Small intestine (tissue), 7 donors: ENCODE measurements at regions not wholly inside any gene's neighbourhood (a gene's known extent, or its start where the extent isn't known, plus 50 kb on each side); places are given as distances from the start of the nearest gene placed in this dataset.

Experiments
- DNase-seq, 2 donors: peaks; one replicate each; pipeline versions ENCODE4 v3.0.0 to v3.0.0-alpha.2; 2013
- FAIRE-seq: peaks from 2 replicates; lab custom pipeline; 2012; peaks lifted over from hg19 to GRCh38; lab: Jason Lieb, UNC
- H3K27ac ChIP-seq, 3 donors: one replicate each; pipeline ENCODE4 v1.5.1; 2013; ENCODE audit warnings: low read length in 2 of 3, mild to moderate bottlenecking in 2 of 3, control low read depth in 1 of 3, inconsistent platforms in 1 of 3, low read depth in 1 of 3, moderate library complexity in 1 of 3
- H3K27me3 ChIP-seq, 3 donors: one replicate each; pipeline ENCODE4 v1.6.1; 2013; ENCODE audit warnings: low read length in 3 of 3, inconsistent platforms in 1 of 3; ENCODE audit not compliant: control insufficient read depth in 3 of 3, insufficient read depth in 3 of 3
- H3K36me3 ChIP-seq, 3 donors: one replicate each; pipeline ENCODE4 v1.6.1; 2013; ENCODE audit warnings: low read length in 3 of 3, inconsistent platforms in 1 of 3, low read depth in 1 of 3, mild to moderate bottlenecking in 1 of 3, moderate library complexity in 1 of 3; ENCODE audit not compliant: control insufficient read depth in 3 of 3, insufficient read depth in 2 of 3
- H3K4me1 ChIP-seq, 3 donors: one replicate each; pipeline ENCODE4 v1.6.1; 2013; ENCODE audit warnings: low read length in 2 of 3, inconsistent platforms in 1 of 3, low read depth in 1 of 3, mild to moderate bottlenecking in 1 of 3, moderate library complexity in 1 of 3; ENCODE audit not compliant: control insufficient read depth in 3 of 3, insufficient read depth in 2 of 3
- H3K4me3 ChIP-seq, 3 donors: one replicate each; pipeline ENCODE4 v1.5.1; 2013; ENCODE audit warnings: low read length in 3 of 3, control low read depth in 1 of 3, inconsistent platforms in 1 of 3, low read depth in 1 of 3, mild to moderate bottlenecking in 1 of 3, moderate library complexity in 1 of 3
- H3K9me3 ChIP-seq, 2 donors: one replicate each; pipeline ENCODE4 v1.6.1; 2013; ENCODE audit warnings: low read depth in 1 of 2, low read length in 1 of 2; ENCODE audit not compliant: control insufficient read depth in 2 of 2, insufficient read depth in 1 of 2
- WGBS, 3 donors: extraction: QIAGEN DNeasy Blood & Tissue Kit; methylation state at CpG; one replicate each; pipeline ENCODE4 v1.1.7; 2013; 5-methylcytosine and 5-hydroxymethylcytosine counted together
- donor health status: healthy with polysubstance abuse.
- donor health status: control.
- donor health status: control.
- donor health status: Bipolar disorder and iron deficiency.
- donor health status: healthy.

GRCh38 chr10:43000021-43000411 is 76.9 kb upstream of the RET start:
- 95 to 100% (median 100%) methylated on average over 3 of the region's 3 CpGs for WGBS, 3 donors
- no peaks in the 10 kb centered on the region for H3K36me3 ChIP-seq
- FAIRE-seq, result no peak

GRCh38 chr10:43000651-43001426 is 76.0 kb upstream of the RET start:
- Histone ChIP-seq H3K27me3 (no peaks in the 10 kb centered on the region), H3K4me3 (no peak overlapping the region), H3K27ac (no peak overlapping the region), H3K4me1 (no peaks in the 10 kb centered on the region), H3K9me3 (no peaks in the 10 kb centered on the region), H3K36me3 (no peaks in the 10 kb centered on the region)
- FAIRE-seq (no peak), DNase-seq (no peak)
- WGBS, 3 donors, result 77 to 83% (median 78%) methylated on average over 15 to 16 of the region's 16 CpGs

More at GRCh38 chr10:43000021-43000411, 76.9 kb upstream of the RET start:
- Histone ChIP-seq H3K27me3 (no peaks in the 10 kb centered on the region), H3K27ac (no peak overlapping the region), H3K4me3 (no peak overlapping the region), H3K4me1 (no peaks in the 10 kb centered on the region), H3K9me3 (no peaks in the 10 kb centered on the region)
- DNase-seq, result no peak

- DNase-seq, result no peak
- no peak for FAIRE-seq
- no peaks in the 10 kb centered on the region for H3K4me1 ChIP-seq
- no peaks in the 10 kb centered on the region for H3K36me3 ChIP-seq
- WGBS, 3 donors, result 84 to 94% (median 90%) methylated on average over 3 of the region's 3 CpGs
- H3K4me3 ChIP-seq, result no peak overlapping the region
- no peaks in the 10 kb centered on the region for H3K9me3 ChIP-seq
- no peak overlapping the region for H3K27ac ChIP-seq
- no peaks in the 10 kb centered on the region for H3K27me3 ChIP-seq
These were observed 75.5 kb upstream of the RET start for GRCh38 chr10:43001427-43001795.

GRCh38 chr10:43002596-43002995 is 74.3 kb upstream of the RET start:
- no peak for FAIRE-seq
- whole genome bisulfite sequencing, 3 donors, result 66 to 72% (median 67%) methylated on average over 6 of the region's 6 CpGs
- H3K27me3 ChIP-seq, result no peaks in the 10 kb centered on the region

GRCh38 chr10:43006490-43006889 is 70.4 kb upstream of the RET start:
- no peak overlapping the region for H3K4me3 ChIP-seq
- H3K4me1 ChIP-seq, result no peaks in the 10 kb centered on the region
- no peaks in the 10 kb centered on the region for H3K27me3 ChIP-seq
- no peaks in the 10 kb centered on the region for H3K36me3 ChIP-seq
- H3K9me3 ChIP-seq, result no peaks in the 10 kb centered on the region
- WGBS, 3 donors, result 83 to 89% (median 86%) methylated on average over 1 of the region's 1 CpG
- DNase-seq, result no peak
- no peak for FAIRE-seq
- no peak overlapping the region for H3K27ac ChIP-seq

More at GRCh38 chr10:43002596-43002995, 74.3 kb upstream of the RET start:
- Histone ChIP-seq H3K4me3 (no peak overlapping the region), H3K9me3 (no peaks in the 10 kb centered on the region), H3K36me3 (no peaks in the 10 kb centered on the region), H3K27ac (no peak overlapping the region), H3K4me1 (no peaks in the 10 kb centered on the region)
- no peak for DNase-seq

- no peaks in the 10 kb centered on the region for H3K27me3 ChIP-seq
- no peak overlapping the region for H3K27ac ChIP-seq
- no peak for DNase-seq
- FAIRE-seq, result no peak
- no peak overlapping the region for H3K4me3 ChIP-seq
- peaks cover 0 to 4% of the 10 kb centered on the region in 2 donors for H3K9me3 ChIP-seq
- no peaks in the 10 kb centered on the region for H3K36me3 ChIP-seq
- H3K4me1 ChIP-seq, result no peaks in the 10 kb centered on the region
- WGBS, 3 donors, result 85 to 96% (median 90%) methylated on average over 2 of the region's 2 CpGs
These were observed 64.3 kb upstream of the RET start for GRCh38 chr10:43012578-43012977.

- H3K27me3 ChIP-seq, result no peaks in the 10 kb centered on the region
- H3K4me1 ChIP-seq, result no peaks in the 10 kb centered on the region
- DNase-seq (no peak), FAIRE-seq (no peak)
- H3K4me3 ChIP-seq, result no peak overlapping the region
- H3K27ac ChIP-seq, result no peak overlapping the region
- 85 to 92% (median 91%) methylated on average over 1 of the region's 1 CpG for WGBS, 3 donors
- H3K36me3 ChIP-seq, result no peaks in the 10 kb centered on the region
- peaks cover 0 to 4% of the 10 kb centered on the region in 2 donors for H3K9me3 ChIP-seq
These were observed 63.8 kb upstream of the RET start for GRCh38 chr10:43013065-43013464.

- WGBS, 3 donors, result 86 to 91% (median 90%) methylated on average over 3 of the region's 3 CpGs
- no peak for DNase-seq
- FAIRE-seq, result no peak
- H3K27ac ChIP-seq, result no peak overlapping the region
- no peaks in the 10 kb centered on the region for H3K9me3 ChIP-seq
- H3K27me3 ChIP-seq, result peaks cover 0 to 7% (median 0%) of the 10 kb centered on the region in 3 donors
- H3K4me1 ChIP-seq, result no peaks in the 10 kb centered on the region
- no peaks in the 10 kb centered on the region for H3K36me3 ChIP-seq
- no peak overlapping the region for H3K4me3 ChIP-seq
These were observed 52.3 kb upstream of the RET start for GRCh38 chr10:43024524-43024923.
